IPS-NIHi11 (cell line): ENCODE measurements at regions not wholly inside any gene's neighbourhood (a gene's known extent, or its start where the extent isn't known, plus 50 kb on each side); places are given as distances from the start of the nearest gene placed in this dataset.

Experiments
- DNase-seq: peaks from one replicate; pipeline ENCODE4 v3.0.0; 2012; ENCODE audit warnings: mixed read lengths, low spot score

DNA sequence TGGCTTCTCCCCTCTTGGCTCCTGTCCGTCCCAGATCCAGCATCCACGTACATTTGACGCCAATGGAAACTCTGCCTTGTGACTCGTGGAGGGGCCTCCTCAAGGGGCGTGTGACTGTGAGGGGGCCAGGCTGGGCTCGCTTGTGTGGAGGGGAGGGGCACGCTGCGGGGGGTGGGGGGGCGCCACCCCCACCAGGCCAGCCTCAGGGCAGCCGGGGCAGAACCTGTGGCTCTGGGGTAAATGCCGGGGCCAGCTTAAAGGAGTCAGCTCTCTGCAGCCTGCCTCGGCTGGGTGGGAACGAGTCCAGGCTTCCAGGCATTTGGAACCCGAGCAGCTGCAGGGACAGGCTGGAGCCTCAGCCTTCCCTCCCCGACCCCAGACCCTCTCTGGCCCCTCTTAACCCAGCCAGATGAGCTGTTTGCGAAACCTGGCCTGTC lies 94.1 kb downstream of the SIK1 start:
- DNase-seq, result peak; percentile 58

- no peak for DNase-seq
These were observed 94.7 kb downstream of the SIK1 start for GRCh38 chr21:43331962-43332828.

DNA sequence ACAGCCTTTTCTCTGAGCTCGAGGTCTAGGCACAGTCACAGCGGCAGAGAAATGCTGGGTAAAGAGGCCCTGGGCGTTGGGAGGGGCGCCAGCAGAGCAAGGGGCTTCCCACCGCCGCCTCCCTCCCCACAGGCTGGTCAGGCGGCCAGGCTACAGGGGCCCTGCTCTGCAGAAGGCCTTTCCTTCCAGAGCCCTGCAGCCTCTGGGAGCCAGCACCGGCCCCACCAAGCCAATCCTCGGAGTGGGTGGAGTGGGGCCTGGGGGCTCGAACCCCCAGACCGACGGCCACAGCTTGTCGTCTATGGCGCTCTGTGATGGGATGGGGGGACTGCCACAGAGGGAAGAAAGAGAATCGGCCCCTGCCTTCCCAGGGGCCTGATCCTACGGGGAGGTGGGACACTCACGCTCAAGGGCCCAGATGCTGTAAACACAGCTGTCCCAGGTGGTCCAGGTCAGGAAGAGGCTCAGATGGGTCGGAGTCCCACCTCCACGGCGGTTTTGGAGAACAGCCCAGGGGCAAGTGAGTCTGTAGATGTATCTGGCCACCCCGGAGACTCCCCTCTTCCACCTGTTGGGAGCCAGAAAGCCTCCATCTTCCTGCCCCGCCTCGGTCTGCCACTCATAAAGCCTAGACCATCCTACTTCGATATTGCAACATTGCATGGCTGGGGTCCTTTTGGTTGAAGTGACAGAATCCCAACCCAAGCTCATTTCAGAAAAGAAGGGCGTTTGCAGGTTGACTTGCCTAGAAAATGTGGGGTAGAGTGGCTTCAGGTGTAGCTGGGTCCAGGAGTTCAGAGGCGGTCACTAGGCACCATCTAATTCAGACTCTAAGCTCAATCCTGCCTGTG lies 95.6 kb downstream of the SIK1 start:
- DNase-seq, result no peak

GRCh38 chr21:43330306-43330881 lies 96.5 kb downstream of the SIK1 start:
- DNase-seq, result no peak

DNA sequence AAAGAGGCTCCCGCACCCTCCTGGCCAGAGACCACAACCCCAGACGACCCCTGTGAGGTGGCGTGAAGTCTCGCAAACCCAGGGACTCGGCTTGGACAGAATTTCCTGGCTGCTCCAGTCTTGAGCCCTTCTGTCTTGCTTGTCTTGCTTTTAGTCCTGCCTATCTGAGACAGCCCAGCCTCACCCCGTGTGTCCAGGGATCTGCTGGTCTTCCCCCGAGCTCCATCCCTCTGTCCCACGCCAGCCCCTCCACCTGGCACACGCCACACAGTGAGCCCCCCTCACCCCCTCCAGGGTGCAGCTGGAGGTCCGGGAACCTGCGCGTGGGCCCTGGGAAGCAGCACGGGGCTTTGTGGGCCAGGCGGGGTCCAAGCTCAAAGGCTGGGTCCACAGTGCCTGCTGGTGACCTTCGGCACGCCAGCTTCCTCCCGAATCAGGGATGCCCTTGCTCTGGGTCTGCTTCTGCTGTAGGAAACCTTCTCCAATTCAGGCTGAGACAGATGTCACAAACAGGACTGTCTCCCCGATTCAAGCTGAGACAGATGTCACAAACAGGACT lies 97.1 kb downstream of the SIK1 start:
- no peak for DNase-seq

DNA sequence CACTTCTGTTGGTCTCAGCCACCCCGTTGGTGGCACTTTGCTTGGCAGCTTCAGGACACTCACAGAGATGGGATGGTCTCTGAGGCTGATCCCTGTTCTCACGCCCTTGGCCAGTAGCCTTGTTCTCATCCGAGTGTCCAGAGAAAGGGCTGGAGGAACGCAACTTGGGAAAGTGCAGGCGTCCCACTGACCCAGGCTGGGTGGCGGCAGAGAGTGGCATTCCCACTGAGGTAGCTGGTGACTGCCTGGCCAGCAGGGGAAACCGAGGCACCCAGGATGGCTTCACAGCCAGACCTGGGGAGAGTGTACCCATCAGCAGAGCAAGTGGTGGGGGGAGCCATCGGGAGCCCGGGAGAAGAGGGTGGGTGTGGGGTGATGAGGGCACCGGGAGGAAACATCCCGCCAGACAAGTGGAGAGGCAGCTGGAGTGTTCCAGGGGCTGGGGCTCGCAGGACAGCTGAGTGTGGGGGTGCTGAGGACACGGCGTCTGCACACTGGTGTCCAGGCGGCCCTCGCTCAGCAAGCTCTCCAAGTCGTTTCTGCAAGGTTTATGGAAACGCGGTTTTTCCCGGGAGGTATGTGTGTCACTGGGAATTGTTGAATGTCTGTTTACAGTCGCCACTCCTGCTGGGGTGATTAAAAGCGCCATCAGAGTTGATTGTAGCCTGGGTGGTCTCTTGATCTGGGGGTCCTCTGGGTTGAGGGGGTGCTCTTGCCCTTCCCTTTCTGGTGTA lies 97.8 kb downstream of the SIK1 start:
- DNase-seq, result no peak

- DNase-seq, result no peak
These were observed 98.6 kb downstream of the SIK1 start for GRCh38 chr21:43328185-43328957.

- no peak for DNase-seq
These were observed 100.8 kb downstream of the SIK1 start for GRCh38 chr21:43325968-43326715.

DNA sequence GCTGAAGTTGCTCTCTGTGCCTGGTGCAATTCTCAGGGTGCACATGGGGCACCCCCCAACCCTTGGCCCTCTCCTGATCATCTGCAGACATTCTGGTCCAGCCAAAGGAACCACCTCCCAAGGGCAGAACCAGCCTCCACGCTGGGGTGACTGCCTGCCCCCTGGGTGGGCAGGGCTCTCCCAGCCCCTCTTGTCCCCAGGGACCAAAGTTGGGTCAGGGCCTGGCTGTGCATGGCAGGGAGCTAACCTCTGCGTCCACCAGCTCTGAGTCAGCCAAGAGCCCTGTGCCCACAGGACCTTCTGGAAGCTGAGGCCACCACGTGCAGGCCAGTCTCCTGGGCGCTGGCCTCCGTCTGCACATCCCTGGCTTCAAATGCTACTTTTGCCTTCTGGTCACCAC lies 101.9 kb downstream of the SIK1 start:
- no peak for DNase-seq

DNA sequence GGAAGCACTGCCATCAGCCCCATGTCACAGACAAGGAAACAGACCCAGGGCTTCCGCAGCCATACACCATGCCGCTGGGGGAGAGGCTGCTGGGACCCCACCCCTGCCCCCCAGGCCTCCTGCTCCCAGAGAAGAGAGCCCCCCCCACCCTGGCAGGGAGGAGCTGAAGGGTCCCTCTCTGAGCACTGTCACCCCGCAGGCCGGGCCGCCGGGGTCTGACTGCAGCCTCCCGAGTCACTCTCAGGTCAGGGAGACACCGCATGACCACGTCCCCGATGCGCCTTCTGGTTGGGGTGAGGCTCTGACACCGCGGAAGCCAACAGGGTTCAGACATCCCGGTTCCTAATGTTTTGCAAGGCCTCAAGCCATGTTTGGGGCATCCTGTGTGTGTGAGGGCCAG lies 102.3 kb downstream of the SIK1 start:
- DNase-seq, result no peak

DNA sequence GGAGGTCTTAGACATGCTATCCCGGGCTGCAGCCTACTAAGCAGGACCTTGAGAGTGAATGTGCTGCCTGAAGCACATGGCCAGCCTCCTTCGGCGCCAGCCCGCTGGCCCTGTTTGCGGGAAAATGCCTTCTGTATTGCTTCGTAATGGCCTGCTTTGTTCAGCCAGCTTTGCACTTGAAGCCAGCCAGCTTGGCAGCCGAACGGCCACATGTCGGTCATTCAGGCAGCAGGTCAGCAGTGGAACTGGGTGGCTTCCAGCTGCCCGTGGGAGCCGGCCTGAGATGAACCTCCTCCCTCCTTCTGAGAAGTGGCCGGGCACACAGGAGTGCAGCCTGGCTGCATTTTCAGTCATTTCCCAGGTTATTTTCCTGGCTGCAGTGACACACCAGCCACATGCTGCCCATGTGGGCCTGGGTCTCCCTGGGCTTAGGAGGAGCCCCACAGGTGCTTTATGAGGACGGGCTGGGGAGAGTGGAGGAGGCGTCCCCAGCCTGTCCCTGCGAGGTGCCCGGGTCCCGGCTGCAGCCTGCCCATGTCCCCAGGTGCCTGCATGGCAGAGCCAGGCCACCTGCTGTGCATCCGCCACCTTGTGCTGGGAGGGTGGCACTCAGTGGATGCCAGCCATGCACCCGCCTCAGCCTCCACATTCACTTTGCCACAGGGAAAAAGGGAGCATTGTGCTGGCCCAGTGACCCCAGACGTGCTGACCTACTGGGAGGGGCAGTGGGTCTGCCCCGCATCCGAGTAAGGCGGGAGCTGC lies 103.5 kb downstream of the SIK1 start:
- DNase-seq, result no peak

DNA sequence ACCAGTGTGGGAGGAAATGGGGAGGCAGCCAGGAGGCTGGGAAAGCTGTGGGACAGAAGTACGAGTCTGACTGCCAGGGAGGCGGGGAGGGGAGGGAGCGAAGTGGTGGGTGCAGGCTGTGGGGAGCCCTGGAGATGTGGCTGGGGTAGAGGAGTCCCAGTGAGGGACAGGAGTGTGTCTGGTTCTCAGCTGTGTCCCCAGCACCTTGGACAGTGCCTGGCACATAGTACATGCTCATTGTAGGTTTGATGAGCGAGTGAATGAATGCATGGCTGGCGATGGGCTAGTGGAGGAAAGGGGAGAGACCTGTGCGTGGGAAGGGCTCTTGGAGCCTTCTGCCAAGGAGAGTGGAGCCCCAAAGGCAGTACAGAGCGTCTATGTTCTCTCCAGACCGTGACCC lies 104.1 kb downstream of the SIK1 start:
- DNase-seq, result no peak

- no peak for DNase-seq
These were observed 104.6 kb downstream of the SIK1 start for GRCh38 chr21:43322311-43322710.

- DNase-seq, result no peak
These were observed 105.3 kb downstream of the SIK1 start for GRCh38 chr21:43321611-43322010.

DNA sequence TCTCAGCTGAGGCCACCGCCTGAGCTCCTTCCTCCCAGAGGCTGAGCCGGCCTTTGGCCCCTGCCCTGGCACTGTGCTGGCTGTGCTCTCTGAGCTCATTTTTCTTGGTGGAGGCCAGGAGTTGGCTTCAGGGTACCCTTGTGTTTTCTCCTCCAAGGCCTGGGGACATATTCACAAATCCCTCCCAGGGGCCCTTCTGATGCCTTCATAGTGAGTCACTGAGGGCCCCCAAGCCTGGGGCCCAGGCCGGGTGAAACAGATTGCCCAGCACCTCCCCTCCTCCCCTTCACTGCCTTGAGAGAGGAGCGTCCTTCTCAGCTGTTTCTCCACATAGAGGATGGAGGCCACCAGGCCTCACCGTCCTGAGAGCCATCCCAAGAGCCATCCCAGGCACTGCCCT lies 105.8 kb downstream of the SIK1 start:
- no peak for DNase-seq

GRCh38 chr21:43320526-43320925 lies 106.4 kb downstream of the SIK1 start:
- DNase-seq, result no peak

- no peak for DNase-seq
These were observed 107.8 kb downstream of the SIK1 start for GRCh38 chr21:43318841-43319781.

DNA sequence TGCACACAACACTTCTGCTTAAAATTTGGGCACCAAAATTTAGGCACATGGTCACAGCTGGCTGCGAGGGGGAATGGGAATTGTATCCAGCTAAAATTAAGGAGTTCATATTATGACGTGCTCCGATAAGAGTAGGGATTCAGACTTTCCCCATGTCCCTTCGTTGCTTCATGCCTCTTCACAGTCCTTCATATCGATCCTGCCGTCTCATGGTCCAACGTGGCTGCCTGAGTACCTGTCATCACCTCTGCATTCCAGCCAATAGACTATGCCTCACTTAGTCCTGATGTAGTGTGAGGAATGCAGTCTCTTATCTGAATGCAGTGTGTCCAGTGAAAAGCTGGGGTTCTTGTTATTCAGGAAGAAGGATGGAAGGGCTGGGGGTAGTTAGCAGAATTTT lies 108.6 kb downstream of the SIK1 start:
- DNase-seq, result no peak
